ENCODE measurements at regions not wholly inside any gene's neighbourhood (a gene's known extent, or its start where the extent isn't known, plus 50 kb on each side); places are given as distances from the start of the nearest gene placed in this dataset.

DNA sequence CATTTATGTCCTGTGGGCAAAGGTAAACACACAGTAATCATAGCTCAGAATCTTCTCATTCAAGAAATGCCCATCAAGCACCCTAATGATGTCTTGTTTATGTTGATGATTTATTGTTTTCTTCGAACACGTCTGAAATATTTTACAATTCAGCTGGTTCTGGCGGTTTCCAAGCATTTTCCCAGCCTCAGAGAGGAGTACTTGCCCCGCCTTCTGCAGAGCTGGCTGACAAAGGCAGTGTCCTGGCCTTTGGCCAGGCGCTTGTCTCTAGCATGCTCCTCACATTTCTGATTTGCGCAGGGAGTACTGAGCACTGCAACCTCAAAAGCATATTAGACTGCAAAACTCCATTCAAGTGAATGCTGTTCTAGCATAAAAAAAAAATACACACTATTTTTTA is 314.2 kb upstream of the GNAI1 start:
- TF ChIP-seq REST (IDR thresholded peaks at IDR 0.05; ENCODE audit: low read depth), result no peak
- TF ChIP-seq FOXM1 (IDR thresholded peaks at IDR 0.05; ENCODE audit: borderline replicate concordance, low read depth), result no peak
- TF ChIP-seq, protein P1, sequence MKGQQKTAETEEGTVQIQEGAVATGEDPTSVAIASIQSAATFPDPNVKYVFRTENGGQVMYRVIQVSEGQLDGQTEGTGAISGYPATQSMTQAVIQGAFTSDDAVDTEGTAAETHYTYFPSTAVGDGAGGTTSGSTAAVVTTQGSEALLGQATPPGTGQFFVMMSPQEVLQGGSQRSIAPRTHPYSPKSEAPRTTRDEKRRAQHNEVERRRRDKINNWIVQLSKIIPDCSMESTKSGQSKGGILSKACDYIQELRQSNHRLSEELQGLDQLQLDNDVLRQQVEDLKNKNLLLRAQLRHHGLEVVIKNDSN (IDR thresholded peaks at IDR 0.05), result no peak

Data from Ishikawa (cell line).